ENCODE measurements at regions not wholly inside any gene's neighbourhood (a gene's known extent, or its start where the extent isn't known, plus 50 kb on each side); places are given as distances from the start of the nearest gene placed in this dataset.

GRCh38 chr17:52283872-52284271, 125.4 kb upstream of the CA10 start:
- Mint-ChIP-seq H3K4me3 (no peak overlapping the region), H3K9me3 (peaks cover 3 to 5% of the 10 kb centered on the region in 2 donors), H3K36me3 (no peaks in the 10 kb centered on the region), H3K4me1 (no peaks in the 10 kb centered on the region), H3K27me3 (no peaks in the 10 kb centered on the region), H3K27ac (no peak overlapping the region)
- DNase-seq = no peak
- ATAC-seq (replicated peaks) = no peak

GRCh38 chr17:52276381-52277008, 118.0 kb upstream of the CA10 start:
- Mint-ChIP-seq H3K9me3 (peaks cover 0 to 2% of the 10 kb centered on the region in 2 donors), H3K4me3 (no peak overlapping the region), H3K4me1 (no peaks in the 10 kb centered on the region), H3K36me3 (no peaks in the 10 kb centered on the region), H3K27me3 (peaks cover 0 to 4% of the 10 kb centered on the region in 2 donors), H3K27ac (no peak overlapping the region)
- no peak for DNase-seq
- ATAC-seq (replicated peaks) = no peak

GRCh38 chr17:52271781-52272180, 113.3 kb upstream of the CA10 start:
- Mint-ChIP-seq H3K27ac (no peak overlapping the region), H3K4me1 (no peaks in the 10 kb centered on the region), H3K9me3 (peaks cover 0 to 4% of the 10 kb centered on the region in 2 donors), H3K27me3 (peaks cover 0 to 3% of the 10 kb centered on the region in 2 donors), H3K4me3 (no peak overlapping the region), H3K36me3 (no peaks in the 10 kb centered on the region)
- DNase-seq (no peak), ATAC-seq (replicated peaks) (no peak)

- H3K9me3 Mint-ChIP-seq = peaks cover 4 to 6% of the 10 kb centered on the region in 2 donors
- DNase-seq (no peak), ATAC-seq (replicated peaks) (no peak)
- no peaks in the 10 kb centered on the region for H3K27me3 Mint-ChIP-seq
- H3K4me1 Mint-ChIP-seq = no peaks in the 10 kb centered on the region
- H3K36me3 Mint-ChIP-seq = no peaks in the 10 kb centered on the region
- no peak overlapping the region for H3K27ac Mint-ChIP-seq
- no peak overlapping the region for H3K4me3 Mint-ChIP-seq
These were observed 96.8 kb upstream of the CA10 start for GRCh38 chr17:52255347-52255746.

GRCh38 chr17:52244689-52245088, 86.2 kb upstream of the CA10 start:
- Mint-ChIP-seq H3K27ac (no peak overlapping the region), H3K4me1 (no peaks in the 10 kb centered on the region), H3K36me3 (no peaks in the 10 kb centered on the region), H3K27me3 (no peaks in the 10 kb centered on the region), H3K9me3 (peaks cover 3 to 7% of the 10 kb centered on the region in 2 donors), H3K4me3 (no peak overlapping the region)
- no peak for ATAC-seq (replicated peaks)
- no peak for DNase-seq

GRCh38 chr17:52242268-52242667, 83.8 kb upstream of the CA10 start:
- Mint-ChIP-seq H3K4me3 (no peak overlapping the region), H3K27ac (no peak overlapping the region)
- ATAC-seq (replicated peaks) = no peak

GRCh38 chr17:52237151-52237550, 78.6 kb upstream of the CA10 start:
- Mint-ChIP-seq H3K27me3 (no peaks in the 10 kb centered on the region), H3K27ac (no peak overlapping the region), H3K4me3 (no peak overlapping the region), H3K9me3 (peaks cover 1 to 8% of the 10 kb centered on the region in 2 donors), H3K36me3 (no peaks in the 10 kb centered on the region), H3K4me1 (no peaks in the 10 kb centered on the region)
- no peak for ATAC-seq (replicated peaks)
- no peak for DNase-seq

More at GRCh38 chr17:52242268-52242667, 83.8 kb upstream of the CA10 start:
- H3K27me3 Mint-ChIP-seq = no peaks in the 10 kb centered on the region
- peaks cover 1 to 8% of the 10 kb centered on the region in 2 donors for H3K9me3 Mint-ChIP-seq
- no peaks in the 10 kb centered on the region for H3K36me3 Mint-ChIP-seq
- no peaks in the 10 kb centered on the region for H3K4me1 Mint-ChIP-seq
- DNase-seq = no peak

- Mint-ChIP-seq H3K9me3 (peaks cover 3 to 5% of the 10 kb centered on the region in 2 donors), H3K4me3 (no peak overlapping the region), H3K36me3 (no peaks in the 10 kb centered on the region), H3K27me3 (no peaks in the 10 kb centered on the region), H3K27ac (no peak overlapping the region), H3K4me1 (no peaks in the 10 kb centered on the region)
- no peak for DNase-seq
- no peak for ATAC-seq (replicated peaks)
These were observed 77.0 kb upstream of the CA10 start for GRCh38 chr17:52235516-52235915.

- peaks cover 0 to 1% of the 10 kb centered on the region in 2 donors for H3K9me3 Mint-ChIP-seq
- no peaks in the 10 kb centered on the region for H3K4me1 Mint-ChIP-seq
- no peaks in the 10 kb centered on the region for H3K27me3 Mint-ChIP-seq
- ATAC-seq (replicated peaks) (no peak), DNase-seq (no peak)
- H3K36me3 Mint-ChIP-seq = no peaks in the 10 kb centered on the region
- no peak overlapping the region for H3K27ac Mint-ChIP-seq
- H3K4me3 Mint-ChIP-seq = no peak overlapping the region
These were observed 75.1 kb upstream of the CA10 start for GRCh38 chr17:52233632-52234031.

GRCh38 chr17:52233176-52233575, 74.7 kb upstream of the CA10 start:
- peaks cover 0 to 1% of the 10 kb centered on the region in 2 donors for H3K9me3 Mint-ChIP-seq
- H3K27ac Mint-ChIP-seq = no peak overlapping the region
- ATAC-seq (replicated peaks) (no peak), DNase-seq (no peak)
- no peaks in the 10 kb centered on the region for H3K36me3 Mint-ChIP-seq
- no peaks in the 10 kb centered on the region for H3K27me3 Mint-ChIP-seq
- H3K4me3 Mint-ChIP-seq = no peak overlapping the region
- no peaks in the 10 kb centered on the region for H3K4me1 Mint-ChIP-seq

GRCh38 chr17:52228823-52229222, 70.3 kb upstream of the CA10 start:
- H3K27ac Mint-ChIP-seq = no peak overlapping the region
- no peaks in the 10 kb centered on the region for H3K27me3 Mint-ChIP-seq
- no peak for ATAC-seq (replicated peaks)
- no peaks in the 10 kb centered on the region for H3K4me1 Mint-ChIP-seq
- H3K9me3 Mint-ChIP-seq = peaks cover 1 to 2% of the 10 kb centered on the region in 2 donors
- no peak overlapping the region for H3K4me3 Mint-ChIP-seq
- no peaks in the 10 kb centered on the region for H3K36me3 Mint-ChIP-seq
- no peak for DNase-seq

GRCh38 chr17:52227926-52228325, 69.4 kb upstream of the CA10 start:
- H3K4me1 Mint-ChIP-seq = no peaks in the 10 kb centered on the region
- peaks cover 1 to 4% of the 10 kb centered on the region in 2 donors for H3K9me3 Mint-ChIP-seq
- no peak overlapping the region for H3K27ac Mint-ChIP-seq
- H3K27me3 Mint-ChIP-seq = no peaks in the 10 kb centered on the region
- no peak for ATAC-seq (replicated peaks)
- no peak for DNase-seq
- H3K4me3 Mint-ChIP-seq = no peak overlapping the region
- no peaks in the 10 kb centered on the region for H3K36me3 Mint-ChIP-seq

GRCh38 chr17:52213451-52213850, 54.9 kb upstream of the CA10 start:
- DNase-seq = no peak
- peaks cover 5% of the 10 kb centered on the region in 2 donors for H3K9me3 Mint-ChIP-seq
- no peaks in the 10 kb centered on the region for H3K27me3 Mint-ChIP-seq
- H3K36me3 Mint-ChIP-seq = no peaks in the 10 kb centered on the region
- no peak for ATAC-seq (replicated peaks)
- H3K4me3 Mint-ChIP-seq = no peak overlapping the region
- no peak overlapping the region for H3K27ac Mint-ChIP-seq
- no peaks in the 10 kb centered on the region for H3K4me1 Mint-ChIP-seq

GRCh38 chr17:52212851-52213250, 54.3 kb upstream of the CA10 start:
- H3K27ac Mint-ChIP-seq = no peak overlapping the region
- H3K4me1 Mint-ChIP-seq = no peaks in the 10 kb centered on the region
- peaks cover 5% of the 10 kb centered on the region in 2 donors for H3K9me3 Mint-ChIP-seq
- H3K36me3 Mint-ChIP-seq = no peaks in the 10 kb centered on the region
- ATAC-seq (replicated peaks) = no peak
- H3K4me3 Mint-ChIP-seq = no peak overlapping the region
- no peaks in the 10 kb centered on the region for H3K27me3 Mint-ChIP-seq
- no peak for DNase-seq

GRCh38 chr17:52209507-52209906, 51.0 kb upstream of the CA10 start:
- DNase-seq (no peak), ATAC-seq (replicated peaks) (no peak)
- no peaks in the 10 kb centered on the region for H3K27me3 Mint-ChIP-seq
- H3K4me3 Mint-ChIP-seq = no peak overlapping the region
- no peaks in the 10 kb centered on the region for H3K36me3 Mint-ChIP-seq
- no peaks in the 10 kb centered on the region for H3K4me1 Mint-ChIP-seq
- H3K27ac Mint-ChIP-seq = no peak overlapping the region
- peaks cover 0 to 2% of the 10 kb centered on the region in 2 donors for H3K9me3 Mint-ChIP-seq
